NB4 (cell line): ENCODE measurements at regions not wholly inside any gene's neighbourhood (a gene's known extent, or its start where the extent isn't known, plus 50 kb on each side); places are given as distances from the start of the nearest gene placed in this dataset.
"Not testable (repeated sequence)": the region's sequence is repeated elsewhere in the genome, so short reads cannot be mapped to it uniquely, and the experiment has no call there.

ENCODE experiments used
- DNase-seq: peaks from one replicate; pipeline ENCODE4 v3.0.0; 2010; ENCODE audit warnings: low read depth
- H3K4me3 ChIP-seq: one replicate; pipeline ENCODE4 v1.5.1; 2011; ENCODE audit warnings: mild to moderate bottlenecking, low read depth, low read length, moderate library complexity
- MYC ChIP-seq: IDR thresholded peaks from 2 replicates; pipeline ENCODE4 v1.6.1; 2011; ENCODE audit warnings: low read depth, low read length
- POLR2A ChIP-seq: IDR thresholded peaks from 2 replicates; pipeline ENCODE4 v1.6.1; 2011; ENCODE audit warnings: mild to moderate bottlenecking; ENCODE audit not compliant: insufficient read length; ENCODE audit errors: extremely low read depth
- TF ChIP-seq, protein P1 (sequence below): IDR thresholded peaks from one replicate; pipeline ENCODE4 v1.5.1; 2012; ENCODE audit warnings: low read depth, low read length
- TF ChIP-seq, protein P2 (sequence below): IDR thresholded peaks from 2 replicates; pipeline ENCODE4 v1.6.1; 2011; ENCODE audit warnings: low read depth, low read length

- no peak for DNase-seq
- TF ChIP-seq MYC = no peak
- no peak for TF ChIP-seq POLR2A
- TF ChIP-seq, protein P1, sequence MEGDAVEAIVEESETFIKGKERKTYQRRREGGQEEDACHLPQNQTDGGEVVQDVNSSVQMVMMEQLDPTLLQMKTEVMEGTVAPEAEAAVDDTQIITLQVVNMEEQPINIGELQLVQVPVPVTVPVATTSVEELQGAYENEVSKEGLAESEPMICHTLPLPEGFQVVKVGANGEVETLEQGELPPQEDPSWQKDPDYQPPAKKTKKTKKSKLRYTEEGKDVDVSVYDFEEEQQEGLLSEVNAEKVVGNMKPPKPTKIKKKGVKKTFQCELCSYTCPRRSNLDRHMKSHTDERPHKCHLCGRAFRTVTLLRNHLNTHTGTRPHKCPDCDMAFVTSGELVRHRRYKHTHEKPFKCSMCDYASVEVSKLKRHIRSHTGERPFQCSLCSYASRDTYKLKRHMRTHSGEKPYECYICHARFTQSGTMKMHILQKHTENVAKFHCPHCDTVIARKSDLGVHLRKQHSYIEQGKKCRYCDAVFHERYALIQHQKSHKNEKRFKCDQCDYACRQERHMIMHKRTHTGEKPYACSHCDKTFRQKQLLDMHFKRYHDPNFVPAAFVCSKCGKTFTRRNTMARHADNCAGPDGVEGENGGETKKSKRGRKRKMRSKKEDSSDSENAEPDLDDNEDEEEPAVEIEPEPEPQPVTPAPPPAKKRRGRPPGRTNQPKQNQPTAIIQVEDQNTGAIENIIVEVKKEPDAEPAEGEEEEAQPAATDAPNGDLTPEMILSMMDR = no peak
- no peak overlapping the region for H3K4me3 ChIP-seq
These were observed 60.4 kb upstream of the SMIM23 start for GRCh38 chr5:171725205-171725601.

DNA sequence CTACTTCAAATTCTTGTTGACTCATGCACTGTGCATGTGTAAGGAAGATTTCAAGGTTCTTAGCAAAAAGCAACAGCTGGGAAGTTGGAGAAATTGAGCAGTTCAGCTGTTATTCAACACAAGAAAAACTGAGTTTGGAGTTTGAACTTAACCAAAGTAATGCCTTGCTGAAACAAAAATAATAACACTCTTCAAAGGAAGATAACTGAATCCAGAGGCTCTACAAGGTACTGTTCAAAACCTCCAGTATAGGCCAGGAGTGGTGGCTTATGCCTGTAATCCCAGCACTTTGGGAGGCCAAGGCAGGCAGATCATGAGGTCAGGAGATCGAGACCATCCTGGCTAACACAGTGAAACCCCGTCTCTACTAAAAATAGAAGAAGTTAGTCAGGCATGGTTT lies 58.8 kb upstream of the SMIM23 start:
- not testable (repeated sequence) for DNase-seq, H3K4me3 ChIP-seq

GRCh38 chr5:171728686-171729085 lies 56.9 kb upstream of the SMIM23 start:
- H3K4me3 ChIP-seq = no peak overlapping the region
- DNase-seq = no peak
- TF ChIP-seq POLR2A = no peak
- TF ChIP-seq MYC = no peak
- TF ChIP-seq, protein P2, sequence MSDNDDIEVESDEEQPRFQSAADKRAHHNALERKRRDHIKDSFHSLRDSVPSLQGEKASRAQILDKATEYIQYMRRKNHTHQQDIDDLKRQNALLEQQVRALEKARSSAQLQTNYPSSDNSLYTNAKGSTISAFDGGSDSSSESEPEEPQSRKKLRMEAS = no peak
- TF ChIP-seq, protein P1 = no peak
